Erythroblast (primary cell): ENCODE measurements at regions not wholly inside any gene's neighbourhood (a gene's known extent, or its start where the extent isn't known, plus 50 kb on each side); places are given as distances from the start of the nearest gene placed in this dataset.

ENCODE experiments used
- GATA1 ChIP-seq: IDR thresholded peaks from 2 replicates; pipeline ENCODE4 v1.6.1; 2011; ENCODE audit warnings: low read depth, mild to moderate bottlenecking, control low read depth, low read length, moderate library complexity
- POLR2A ChIP-seq: IDR thresholded peaks from 2 replicates; pipeline ENCODE4 v1.6.1; 2011; ENCODE audit warnings: mild to moderate bottlenecking, low read length

GRCh38 chr12:17666641-17667324 is 423.2 kb downstream of the RERGL start:
- no peak for TF ChIP-seq POLR2A
- no peak for TF ChIP-seq GATA1
